Fibroblast of lung (primary cell): ENCODE measurements at regions not wholly inside any gene's neighbourhood (a gene's known extent, or its start where the extent isn't known, plus 50 kb on each side); places are given as distances from the start of the nearest gene placed in this dataset.

Source experiments
- DNase-seq, 2 donors: peaks; one replicate each; pipeline versions ENCODE4 v3.0.0 to v3.0.0-alpha.2; 2010; ENCODE audit warnings: low read depth in 2 of 2
- H2AFZ ChIP-seq: 2 replicates; pipeline ENCODE4 v1.5.1; 2012; ENCODE audit warnings: low read length, control low read depth, inconsistent platforms
- H3K27ac ChIP-seq: 2 replicates; pipeline ENCODE4 v1.5.1; 2011; ENCODE audit warnings: low read length, control low read depth; ENCODE audit not compliant: insufficient read depth
- H3K27me3 ChIP-seq: 2 replicates; pipeline ENCODE4 v1.5.1; 2011; ENCODE audit warnings: mild to moderate bottlenecking, low read length; ENCODE audit not compliant: control insufficient read depth, insufficient read depth
- H3K36me3 ChIP-seq: 2 replicates; pipeline ENCODE4 v1.5.1; 2011; ENCODE audit warnings: low read length; ENCODE audit not compliant: control insufficient read depth, insufficient read depth
- H3K4me1 ChIP-seq: 2 replicates; pipeline ENCODE4 v1.5.1; 2011; ENCODE audit warnings: low read length; ENCODE audit not compliant: control insufficient read depth, insufficient read depth; ENCODE audit errors: extremely low read depth
- H3K4me2 ChIP-seq: 2 replicates; pipeline ENCODE4 v1.5.1; 2011; ENCODE audit warnings: low read length, control low read depth; ENCODE audit not compliant: insufficient read depth; ENCODE audit errors: extremely low read depth
- H3K4me3 ChIP-seq, 4 experiments: fragments of 200-600 bp in 1 of 4; sonication (generic) in 1 of 4; replicated peaks in 1 of 4; 2 replicates each; pipeline ENCODE4 v1.5.1; 2011 to 2016; ENCODE audit warnings: low read length in 4 of 4, low read depth in 3 of 4, mild to moderate bottlenecking in 3 of 4, control low read depth in 2 of 4, inconsistent platforms in 1 of 4, mixed read lengths in 1 of 4; ENCODE audit not compliant: insufficient read depth in 1 of 4; ENCODE audit errors: control extremely low read depth in 1 of 4
- H3K79me2 ChIP-seq: 2 replicates; pipeline ENCODE4 v1.5.1; 2012; ENCODE audit warnings: mild to moderate bottlenecking, low read length, inconsistent platforms; ENCODE audit not compliant: control insufficient read depth, insufficient read depth
- H3K9ac ChIP-seq: 2 replicates; pipeline ENCODE4 v1.5.1; 2011; ENCODE audit warnings: mild to moderate bottlenecking, low read length, control low read depth; ENCODE audit not compliant: insufficient read depth
- H3K9me3 ChIP-seq: 2 replicates; pipeline ENCODE4 v1.5.1; 2012; ENCODE audit warnings: low read depth, low read length; ENCODE audit not compliant: control insufficient read depth, insufficient read depth
- H4K20me1 ChIP-seq: 2 replicates; pipeline ENCODE4 v1.5.1; 2011; ENCODE audit warnings: low read length; ENCODE audit not compliant: control insufficient read depth, insufficient read depth; ENCODE audit errors: extremely low read depth
- EZH2 ChIP-seq: IDR thresholded peaks from 2 replicates; pipeline ENCODE4 v1.5.1; 2012; ENCODE audit warnings: low read length, control low read depth, mild to moderate bottlenecking; ENCODE audit errors: missing control alignments
- TF ChIP-seq, protein P1 (sequence below), 2 donors: IDR thresholded peaks in 1 of 2; conservative IDR thresholded peaks in 1 of 2; 1 replicate in 1 of 2; 2 replicates in 1 of 2; pipeline ENCODE4 v1.5.1; 2011 to 2012; ENCODE audit warnings: low read length in 2 of 2, control low read depth in 1 of 2, inconsistent platforms in 1 of 2, low read depth in 1 of 2, mild to moderate bottlenecking in 1 of 2

- TF ChIP-seq, protein P1, sequence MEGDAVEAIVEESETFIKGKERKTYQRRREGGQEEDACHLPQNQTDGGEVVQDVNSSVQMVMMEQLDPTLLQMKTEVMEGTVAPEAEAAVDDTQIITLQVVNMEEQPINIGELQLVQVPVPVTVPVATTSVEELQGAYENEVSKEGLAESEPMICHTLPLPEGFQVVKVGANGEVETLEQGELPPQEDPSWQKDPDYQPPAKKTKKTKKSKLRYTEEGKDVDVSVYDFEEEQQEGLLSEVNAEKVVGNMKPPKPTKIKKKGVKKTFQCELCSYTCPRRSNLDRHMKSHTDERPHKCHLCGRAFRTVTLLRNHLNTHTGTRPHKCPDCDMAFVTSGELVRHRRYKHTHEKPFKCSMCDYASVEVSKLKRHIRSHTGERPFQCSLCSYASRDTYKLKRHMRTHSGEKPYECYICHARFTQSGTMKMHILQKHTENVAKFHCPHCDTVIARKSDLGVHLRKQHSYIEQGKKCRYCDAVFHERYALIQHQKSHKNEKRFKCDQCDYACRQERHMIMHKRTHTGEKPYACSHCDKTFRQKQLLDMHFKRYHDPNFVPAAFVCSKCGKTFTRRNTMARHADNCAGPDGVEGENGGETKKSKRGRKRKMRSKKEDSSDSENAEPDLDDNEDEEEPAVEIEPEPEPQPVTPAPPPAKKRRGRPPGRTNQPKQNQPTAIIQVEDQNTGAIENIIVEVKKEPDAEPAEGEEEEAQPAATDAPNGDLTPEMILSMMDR (conservative IDR thresholded peaks at IDR 0.05 in 1 of 2, IDR thresholded peaks at IDR 0.05 in 1 of 2; ENCODE audit: low read depth in 1 of 2, low read length in 2 of 2) = peak in 1 of 2 donors; percentile 3
- TF ChIP-seq EZH2 = no peak
Observed at GRCh38 chr20:40506537-40506939, 182.5 kb downstream of the MAFB start.

GRCh38 chr20:40503119-40503518 lies 185.9 kb downstream of the MAFB start:
- TF ChIP-seq EZH2 = no peak
- TF ChIP-seq, protein P1 (conservative IDR thresholded peaks at IDR 0.05 in 1 of 2, IDR thresholded peaks at IDR 0.05 in 1 of 2; ENCODE audit: low read depth in 1 of 2, low read length in 2 of 2) = no peak
- Histone ChIP-seq H3K27ac (no peak overlapping the region), H4K20me1 (no peaks in the 10 kb centered on the region), H3K4me1 (peaks cover 2% of the 10 kb centered on the region), H2AFZ (no peak overlapping the region), H3K36me3 (no peaks in the 10 kb centered on the region), H3K79me2 (no peaks in the 10 kb centered on the region), H3K4me2 (no peak overlapping the region), H3K27me3 (no peaks in the 10 kb centered on the region), H3K9ac (no peak overlapping the region), H3K4me3 (no peak overlapping the region), H3K9me3 (no peaks in the 10 kb centered on the region)
- DNase-seq = no peak

More at GRCh38 chr20:40506537-40506939, 182.5 kb downstream of the MAFB start:
- H3K9me3 ChIP-seq = no peaks in the 10 kb centered on the region
- no peaks in the 10 kb centered on the region for H3K36me3 ChIP-seq
- no peaks in the 10 kb centered on the region for H4K20me1 ChIP-seq
- H2AFZ ChIP-seq = no peak overlapping the region
- H3K27me3 ChIP-seq = no peaks in the 10 kb centered on the region
- no peaks in the 10 kb centered on the region for H3K79me2 ChIP-seq
- DNase-seq = peak; percentile 97 to 99
- H3K4me3 ChIP-seq = no peak overlapping the region
- H3K27ac ChIP-seq = peak overlapping the region; percentile 34
- peaks cover 2% of the 10 kb centered on the region for H3K4me1 ChIP-seq
- H3K4me2 ChIP-seq = no peak overlapping the region
- H3K9ac ChIP-seq = no peak overlapping the region

GRCh38 chr20:40502576-40502975 lies 186.5 kb downstream of the MAFB start:
- DNase-seq = no peak
- Histone ChIP-seq H3K4me3 (no peak overlapping the region), H3K27ac (no peak overlapping the region)

More at GRCh38 chr20:40502576-40502975, 186.5 kb downstream of the MAFB start:
- Histone ChIP-seq H3K27me3 (no peaks in the 10 kb centered on the region), H3K4me1 (peaks cover 2% of the 10 kb centered on the region), H3K79me2 (no peaks in the 10 kb centered on the region), H3K36me3 (no peaks in the 10 kb centered on the region), H4K20me1 (no peaks in the 10 kb centered on the region), H3K9ac (no peak overlapping the region), H2AFZ (no peak overlapping the region), H3K4me2 (no peak overlapping the region), H3K9me3 (no peaks in the 10 kb centered on the region)
- TF ChIP-seq, protein P1 (conservative IDR thresholded peaks at IDR 0.05 in 1 of 2, IDR thresholded peaks at IDR 0.05 in 1 of 2; ENCODE audit: low read depth in 1 of 2, low read length in 2 of 2) = no peak
- TF ChIP-seq EZH2 = no peak
